ENCODE measurements at regions not wholly inside any gene's neighbourhood (a gene's known extent, or its start where the extent isn't known, plus 50 kb on each side); places are given as distances from the start of the nearest gene placed in this dataset.

GRCh38 chr15:39207532-39208115 lies 373.3 kb upstream of the THBS1 start:
- Histone ChIP-seq H3K4me3 (no peak overlapping the region), H3K27me3 (ENCODE audit: low read depth) (no peaks in the 10 kb centered on the region), H3K36me3 (replicated peaks) (no peaks in the 10 kb centered on the region), H3K9me3 (no peaks in the 10 kb centered on the region), H3K4me1 (no peaks in the 10 kb centered on the region)
- DNase-seq (ENCODE audit: low spot score in 2 of 2) = no peak
- in situ Hi-C loops (cut with MboI; ENCODE audit: low sequenced_read_pairs) = no loop called here

- in situ Hi-C loops (cut with MboI; ENCODE audit: low sequenced_read_pairs) = no loop called here
- H3K4me3 ChIP-seq = no peak overlapping the region
- H3K36me3 ChIP-seq (replicated peaks) = no peaks in the 10 kb centered on the region
- H3K9me3 ChIP-seq = no peaks in the 10 kb centered on the region
- no peaks in the 10 kb centered on the region for H3K27me3 ChIP-seq (ENCODE audit: low read depth)
- peaks cover 4% of the 10 kb centered on the region for H3K4me1 ChIP-seq
- no peak for DNase-seq (ENCODE audit: low spot score in 2 of 2)
These were observed 372.7 kb upstream of the THBS1 start for GRCh38 chr15:39208187-39208586.

- in situ Hi-C loops (cut with MboI; ENCODE audit: low sequenced_read_pairs) = no loop called here
- Histone ChIP-seq H3K4me1 (peaks cover 11% of the 10 kb centered on the region), H3K9me3 (no peaks in the 10 kb centered on the region), H3K36me3 (replicated peaks) (no peaks in the 10 kb centered on the region), H3K4me3 (no peak overlapping the region), H3K27me3 (ENCODE audit: low read depth) (no peaks in the 10 kb centered on the region)
- DNase-seq (ENCODE audit: low spot score in 2 of 2) = no peak
These were observed 371.2 kb upstream of the THBS1 start for GRCh38 chr15:39209548-39210211.

- H3K27me3 ChIP-seq (ENCODE audit: low read depth) = no peaks in the 10 kb centered on the region
- no peaks in the 10 kb centered on the region for H3K9me3 ChIP-seq
- in situ Hi-C loops (cut with MboI; ENCODE audit: low sequenced_read_pairs) = no loop called here
- no peak for DNase-seq (ENCODE audit: low spot score in 2 of 2)
- H3K4me3 ChIP-seq = no peak overlapping the region
- no peaks in the 10 kb centered on the region for H3K36me3 ChIP-seq (replicated peaks)
- peaks cover 11% of the 10 kb centered on the region for H3K4me1 ChIP-seq
These were observed 369.5 kb upstream of the THBS1 start for GRCh38 chr15:39211108-39211979.

GRCh38 chr15:39213385-39213840 lies 367.5 kb upstream of the THBS1 start:
- no peaks in the 10 kb centered on the region for H3K27me3 ChIP-seq (ENCODE audit: low read depth)
- no peak overlapping the region for H3K4me3 ChIP-seq
- in situ Hi-C loops (cut with MboI; ENCODE audit: low sequenced_read_pairs) = no loop called here
- DNase-seq (ENCODE audit: low spot score in 2 of 2) = peak; percentile 64 to 68
- H3K36me3 ChIP-seq (replicated peaks) = no peaks in the 10 kb centered on the region
- peaks cover 11% of the 10 kb centered on the region for H3K4me1 ChIP-seq
- no peaks in the 10 kb centered on the region for H3K9me3 ChIP-seq

GRCh38 chr15:39215015-39215414 lies 365.9 kb upstream of the THBS1 start:
- no peaks in the 10 kb centered on the region for H3K9me3 ChIP-seq
- no peak overlapping the region for H3K4me3 ChIP-seq
- no peak for DNase-seq (ENCODE audit: low spot score in 2 of 2)
- in situ Hi-C loops (cut with MboI; ENCODE audit: low sequenced_read_pairs) = no loop called here
- H3K27me3 ChIP-seq (ENCODE audit: low read depth) = no peaks in the 10 kb centered on the region
- peaks cover 11% of the 10 kb centered on the region for H3K4me1 ChIP-seq
- no peaks in the 10 kb centered on the region for H3K36me3 ChIP-seq (replicated peaks)

- in situ Hi-C loops (cut with MboI; ENCODE audit: low sequenced_read_pairs) = no loop called here
- Histone ChIP-seq H3K4me3 (no peak overlapping the region), H3K9me3 (no peaks in the 10 kb centered on the region), H3K36me3 (replicated peaks) (no peaks in the 10 kb centered on the region), H3K27me3 (ENCODE audit: low read depth) (no peaks in the 10 kb centered on the region), H3K4me1 (peaks cover 11% of the 10 kb centered on the region)
- DNase-seq (ENCODE audit: low spot score in 2 of 2) = no peak
These were observed 364.1 kb upstream of the THBS1 start for GRCh38 chr15:39216816-39217215.

GRCh38 chr15:39219608-39220007 lies 361.3 kb upstream of the THBS1 start:
- Histone ChIP-seq H3K9me3 (no peaks in the 10 kb centered on the region), H3K4me1 (no peaks in the 10 kb centered on the region), H3K36me3 (replicated peaks) (no peaks in the 10 kb centered on the region), H3K4me3 (no peak overlapping the region), H3K27me3 (ENCODE audit: low read depth) (no peaks in the 10 kb centered on the region)
- in situ Hi-C loops (cut with MboI; ENCODE audit: low sequenced_read_pairs) = no loop called here
- DNase-seq (ENCODE audit: low spot score in 2 of 2) = no peak

- H3K36me3 ChIP-seq (replicated peaks) = no peaks in the 10 kb centered on the region
- H3K27me3 ChIP-seq (ENCODE audit: low read depth) = no peaks in the 10 kb centered on the region
- no peak for DNase-seq (ENCODE audit: low spot score in 2 of 2)
- in situ Hi-C loops (cut with MboI; ENCODE audit: low sequenced_read_pairs) = no loop called here
- no peaks in the 10 kb centered on the region for H3K9me3 ChIP-seq
- H3K4me1 ChIP-seq = no peaks in the 10 kb centered on the region
- no peak overlapping the region for H3K4me3 ChIP-seq
These were observed 354.5 kb upstream of the THBS1 start for GRCh38 chr15:39226169-39226937.

- Histone ChIP-seq H3K9me3 (no peaks in the 10 kb centered on the region), H3K27me3 (ENCODE audit: low read depth) (no peaks in the 10 kb centered on the region), H3K4me3 (no peak overlapping the region), H3K36me3 (replicated peaks) (no peaks in the 10 kb centered on the region), H3K4me1 (no peaks in the 10 kb centered on the region)
- DNase-seq (ENCODE audit: low spot score in 2 of 2) = no peak
- in situ Hi-C loops (cut with MboI; ENCODE audit: low sequenced_read_pairs) = no loop called here
These were observed 353.9 kb upstream of the THBS1 start for GRCh38 chr15:39227001-39227400.

- in situ Hi-C loops (cut with MboI; ENCODE audit: low sequenced_read_pairs) = no loop called here
- Histone ChIP-seq H3K36me3 (replicated peaks) (no peaks in the 10 kb centered on the region), H3K4me3 (no peak overlapping the region), H3K9me3 (no peaks in the 10 kb centered on the region), H3K4me1 (no peaks in the 10 kb centered on the region), H3K27me3 (ENCODE audit: low read depth) (no peaks in the 10 kb centered on the region)
- DNase-seq (ENCODE audit: low spot score in 2 of 2) = no peak
These were observed 352.0 kb upstream of the THBS1 start for GRCh38 chr15:39228889-39229288.

- H3K36me3 ChIP-seq (replicated peaks) = no peaks in the 10 kb centered on the region
- H3K4me1 ChIP-seq = no peaks in the 10 kb centered on the region
- in situ Hi-C loops (cut with MboI; ENCODE audit: low sequenced_read_pairs) = no loop called here
- no peak overlapping the region for H3K4me3 ChIP-seq
- DNase-seq (ENCODE audit: low spot score in 2 of 2) = no peak
- H3K9me3 ChIP-seq = no peaks in the 10 kb centered on the region
- H3K27me3 ChIP-seq (ENCODE audit: low read depth) = no peaks in the 10 kb centered on the region
These were observed 350.5 kb upstream of the THBS1 start for GRCh38 chr15:39230205-39230907.

GRCh38 chr15:39230908-39231285 lies 350.0 kb upstream of the THBS1 start:
- H3K27me3 ChIP-seq (ENCODE audit: low read depth) = no peaks in the 10 kb centered on the region
- no peak for DNase-seq (ENCODE audit: low spot score in 2 of 2)
- H3K36me3 ChIP-seq (replicated peaks) = no peaks in the 10 kb centered on the region
- in situ Hi-C loops (cut with MboI; ENCODE audit: low sequenced_read_pairs) = no loop called here
- no peak overlapping the region for H3K4me3 ChIP-seq
- no peaks in the 10 kb centered on the region for H3K4me1 ChIP-seq
- no peaks in the 10 kb centered on the region for H3K9me3 ChIP-seq

All from HAP-1 (cell line).